HG02852 (cell line): ENCODE measurements at regions not wholly inside any gene's neighbourhood (a gene's known extent, or its start where the extent isn't known, plus 50 kb on each side); places are given as distances from the start of the nearest gene placed in this dataset.
"Not testable (repeated sequence)": the region's sequence is repeated elsewhere in the genome, so short reads cannot be mapped to it uniquely, and the experiment has no call there.

ENCODE experiments used
- ATAC-seq: cut with Tn5 transposase; IDR thresholded peaks from one replicate; pipeline ENCODE4 v1.9.1; 2021; ENCODE audit warnings: mild to moderate bottlenecking, moderate library complexity; ENCODE audit not compliant: unreplicated experiment

- no peak for ATAC-seq
These were observed 125.0 kb downstream of the KCNE4 start for GRCh38 chr2:223176970-223177369.

GRCh38 chr2:223180463-223180862 is 128.5 kb downstream of the KCNE4 start:
- ATAC-seq = no peak

- ATAC-seq = no peak
These were observed 129.6 kb downstream of the KCNE4 start for GRCh38 chr2:223181561-223181960.

- no peak for ATAC-seq
These were observed 130.4 kb downstream of the KCNE4 start for GRCh38 chr2:223182356-223182755.

- ATAC-seq = no peak
These were observed 133.6 kb downstream of the KCNE4 start for GRCh38 chr2:223185638-223186037.

GRCh38 chr2:223187256-223187655 is 135.3 kb downstream of the KCNE4 start:
- ATAC-seq = no peak

GRCh38 chr2:223190561-223191206 is 138.7 kb downstream of the KCNE4 start:
- not testable (repeated sequence) for ATAC-seq

GRCh38 chr2:223196331-223196730 is 144.3 kb downstream of the KCNE4 start:
- ATAC-seq = no peak

GRCh38 chr2:223197046-223197445 is 145.1 kb downstream of the KCNE4 start:
- no peak for ATAC-seq

GRCh38 chr2:223199531-223200515 is 147.8 kb downstream of the KCNE4 start:
- ATAC-seq = no peak

GRCh38 chr2:223203971-223204929 is 152.3 kb downstream of the KCNE4 start:
- no peak for ATAC-seq

GRCh38 chr2:223210489-223210888 is 158.5 kb downstream of the KCNE4 start:
- ATAC-seq = no peak

GRCh38 chr2:223214394-223215253 is 162.6 kb downstream of the KCNE4 start:
- no peak for ATAC-seq

GRCh38 chr2:223215254-223215516 is 163.2 kb downstream of the KCNE4 start:
- no peak for ATAC-seq

- no peak for ATAC-seq
These were observed 165.4 kb downstream of the KCNE4 start for GRCh38 chr2:223217373-223217772.

GRCh38 chr2:223218587-223219178 is 166.7 kb downstream of the KCNE4 start:
- no peak for ATAC-seq

GRCh38 chr2:223219872-223220657 is 168.1 kb downstream of the KCNE4 start:
- no peak for ATAC-seq

- no peak for ATAC-seq
These were observed 168.6 kb downstream of the KCNE4 start for GRCh38 chr2:223220658-223220925.

- no peak for ATAC-seq
These were observed 169.3 kb downstream of the KCNE4 start for GRCh38 chr2:223221139-223221835.
